ENCODE measurements at regions not wholly inside any gene's neighbourhood (a gene's known extent, or its start where the extent isn't known, plus 50 kb on each side); places are given as distances from the start of the nearest gene placed in this dataset.

GRCh38 chr2:16482460-16482859 is 183.2 kb downstream of the CYRIA start:
- no peak overlapping the region for H3K4me3 ChIP-seq (ENCODE audit: low read depth, low read length)
- no peak for DNase-seq (ENCODE audit: low read depth)
- TF ChIP-seq CTCF (IDR thresholded peaks at IDR 0.05; ENCODE audit: insufficient read depth, low read depth, low read length): no peak

GRCh38 chr2:16481351-16481750 is 184.3 kb downstream of the CYRIA start:
- DNase-seq (ENCODE audit: low read depth): no peak
- no peak for TF ChIP-seq CTCF (IDR thresholded peaks at IDR 0.05; ENCODE audit: insufficient read depth, low read depth, low read length)
- H3K4me3 ChIP-seq (ENCODE audit: low read depth, low read length): no peak overlapping the region

GRCh38 chr2:16479721-16480120 is 185.9 kb downstream of the CYRIA start:
- DNase-seq (ENCODE audit: low read depth): no peak
- H3K4me3 ChIP-seq (ENCODE audit: low read depth, low read length): no peak overlapping the region
- no peak for TF ChIP-seq CTCF (IDR thresholded peaks at IDR 0.05; ENCODE audit: insufficient read depth, low read depth, low read length)

GRCh38 chr2:16478434-16479210 is 187.0 kb downstream of the CYRIA start:
- DNase-seq (ENCODE audit: low read depth): no peak
- no peak overlapping the region for H3K4me3 ChIP-seq (ENCODE audit: low read depth, low read length)
- TF ChIP-seq CTCF (IDR thresholded peaks at IDR 0.05; ENCODE audit: insufficient read depth, low read depth, low read length): no peak

- DNase-seq (ENCODE audit: low read depth): no peak
- TF ChIP-seq CTCF (IDR thresholded peaks at IDR 0.05; ENCODE audit: insufficient read depth, low read depth, low read length): no peak
- no peak overlapping the region for H3K4me3 ChIP-seq (ENCODE audit: low read depth, low read length)
Measured at GRCh38 chr2:16477648-16478047, 188.0 kb downstream of the CYRIA start.

GRCh38 chr2:16476866-16477265 is 188.8 kb downstream of the CYRIA start:
- no peak for TF ChIP-seq CTCF (IDR thresholded peaks at IDR 0.05; ENCODE audit: insufficient read depth, low read depth, low read length)
- no peak overlapping the region for H3K4me3 ChIP-seq (ENCODE audit: low read depth, low read length)
- no peak for DNase-seq (ENCODE audit: low read depth)
